HFFc6 (cell line): ENCODE measurements at regions not wholly inside any gene's neighbourhood (a gene's known extent, or its start where the extent isn't known, plus 50 kb on each side); places are given as distances from the start of the nearest gene placed in this dataset.

Experiments
- DNase-seq: peaks from one replicate; pipeline ENCODE4 v3.0.0-alpha.2; 2018
- H3K27ac Mint-ChIP-seq: 2 replicates; pipeline ENCODE4 v1.8.0; 2020; ENCODE audit warnings: mild to moderate bottlenecking, mixed read lengths
- H3K27me3 Mint-ChIP-seq: 2 replicates; pipeline ENCODE4 v1.8.0; 2021; ENCODE audit warnings: mild to moderate bottlenecking, moderate library complexity, mixed read lengths; ENCODE audit not compliant: insufficient read depth
- H3K36me3 Mint-ChIP-seq: 2 replicates; pipeline ENCODE4 v1.8.0; 2021; ENCODE audit warnings: low read depth, mixed read lengths
- H3K4me1 Mint-ChIP-seq: 2 replicates; pipeline ENCODE4 v1.8.0; 2020; ENCODE audit warnings: low read depth, mixed read lengths
- H3K4me3 Mint-ChIP-seq: 2 replicates; pipeline ENCODE4 v1.8.0; 2020; ENCODE audit warnings: mild to moderate bottlenecking, moderate library complexity, mixed read lengths
- H3K9me3 Mint-ChIP-seq: 2 replicates; pipeline ENCODE4 v1.8.0; 2020; ENCODE audit warnings: mild to moderate bottlenecking, mixed read lengths
- TF ChIP-seq, protein P1 (sequence below): fragments of 200-600 bp; sonication (generic); IDR thresholded peaks from 2 replicates; pipeline ENCODE4 v1.5.0; 2021; ENCODE audit warnings: antibody characterized with exemption, mild to moderate bottlenecking

DNA sequence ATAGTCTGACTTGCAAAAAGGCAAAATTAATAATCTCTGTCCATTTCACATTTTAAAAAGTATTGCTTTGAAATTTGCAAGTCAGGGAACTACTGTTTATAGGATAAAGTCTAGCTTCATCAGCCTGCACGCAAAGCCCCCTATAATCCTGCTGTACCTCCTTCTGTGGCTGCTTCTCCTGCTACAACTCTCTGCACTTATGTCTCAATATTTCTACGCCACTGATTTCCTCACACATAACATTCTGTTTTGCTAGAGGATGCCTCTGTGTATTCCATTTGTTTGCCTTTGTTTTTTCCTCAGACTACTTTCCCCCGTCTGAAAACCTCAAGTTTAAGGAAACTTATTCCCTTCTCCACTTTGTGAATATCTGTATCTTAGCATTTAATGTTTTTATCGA, 389.9 kb downstream of the RFC3 start:
- Mint-ChIP-seq H3K4me3 (peak overlapping the region; percentile 38), H3K36me3 (no peaks in the 10 kb centered on the region), H3K9me3 (no peaks in the 10 kb centered on the region), H3K4me1 (peaks cover 42% of the 10 kb centered on the region), H3K27me3 (no peaks in the 10 kb centered on the region), H3K27ac (peak overlapping the region; percentile 77)
- DNase-seq: no peak
- TF ChIP-seq, protein P1, sequence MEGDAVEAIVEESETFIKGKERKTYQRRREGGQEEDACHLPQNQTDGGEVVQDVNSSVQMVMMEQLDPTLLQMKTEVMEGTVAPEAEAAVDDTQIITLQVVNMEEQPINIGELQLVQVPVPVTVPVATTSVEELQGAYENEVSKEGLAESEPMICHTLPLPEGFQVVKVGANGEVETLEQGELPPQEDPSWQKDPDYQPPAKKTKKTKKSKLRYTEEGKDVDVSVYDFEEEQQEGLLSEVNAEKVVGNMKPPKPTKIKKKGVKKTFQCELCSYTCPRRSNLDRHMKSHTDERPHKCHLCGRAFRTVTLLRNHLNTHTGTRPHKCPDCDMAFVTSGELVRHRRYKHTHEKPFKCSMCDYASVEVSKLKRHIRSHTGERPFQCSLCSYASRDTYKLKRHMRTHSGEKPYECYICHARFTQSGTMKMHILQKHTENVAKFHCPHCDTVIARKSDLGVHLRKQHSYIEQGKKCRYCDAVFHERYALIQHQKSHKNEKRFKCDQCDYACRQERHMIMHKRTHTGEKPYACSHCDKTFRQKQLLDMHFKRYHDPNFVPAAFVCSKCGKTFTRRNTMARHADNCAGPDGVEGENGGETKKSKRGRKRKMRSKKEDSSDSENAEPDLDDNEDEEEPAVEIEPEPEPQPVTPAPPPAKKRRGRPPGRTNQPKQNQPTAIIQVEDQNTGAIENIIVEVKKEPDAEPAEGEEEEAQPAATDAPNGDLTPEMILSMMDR: no peak

DNA sequence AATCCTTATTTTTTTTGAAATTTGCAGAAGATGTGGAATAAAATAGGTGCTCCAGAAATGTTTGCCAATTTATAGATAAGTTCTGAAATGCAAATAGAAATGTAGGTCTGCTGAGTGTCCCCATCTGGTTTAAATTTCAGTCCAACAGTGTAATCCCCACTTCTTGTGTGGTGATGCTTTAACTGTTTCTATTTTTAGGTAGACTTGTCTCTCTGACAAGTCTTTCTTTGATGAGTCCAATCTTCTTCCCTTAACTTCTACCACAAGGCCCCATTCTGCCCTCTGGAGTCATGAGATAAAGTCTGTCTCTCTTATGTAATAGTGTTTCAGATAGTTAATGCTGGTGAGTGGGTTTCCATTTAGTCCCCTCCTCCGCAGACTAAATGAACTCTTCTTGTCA, 390.4 kb downstream of the RFC3 start:
- Mint-ChIP-seq H3K36me3 (no peaks in the 10 kb centered on the region), H3K9me3 (no peaks in the 10 kb centered on the region), H3K4me3 (peak overlapping the region; percentile 38), H3K27ac (peak overlapping the region; percentile 77), H3K27me3 (no peaks in the 10 kb centered on the region), H3K4me1 (peaks cover 38% of the 10 kb centered on the region)
- TF ChIP-seq, protein P1: no peak
- peak; percentile 43 for DNase-seq

DNA sequence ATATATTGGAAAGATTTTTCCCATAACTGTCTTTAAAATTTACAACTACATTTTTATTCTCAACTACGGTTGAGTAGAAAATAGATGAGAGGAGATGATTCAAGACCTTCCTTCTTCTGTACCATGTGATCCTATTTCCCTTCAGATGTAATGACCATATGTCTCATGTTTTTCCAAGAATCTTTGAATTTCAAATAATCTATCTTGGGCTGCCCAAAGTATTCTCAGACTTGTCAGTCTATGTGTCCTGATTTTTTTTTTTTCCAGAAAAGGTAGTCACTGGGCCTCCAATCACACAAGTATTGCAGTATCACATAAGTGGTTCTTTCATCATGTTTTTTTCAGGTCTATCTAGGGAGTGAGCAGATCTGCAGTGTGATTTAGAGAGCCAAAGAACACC, 392.4 kb downstream of the RFC3 start:
- H3K27me3 Mint-ChIP-seq: no peaks in the 10 kb centered on the region
- no peaks in the 10 kb centered on the region for H3K36me3 Mint-ChIP-seq
- no peak overlapping the region for H3K4me3 Mint-ChIP-seq
- TF ChIP-seq, protein P1: no peak
- H3K27ac Mint-ChIP-seq: no peak overlapping the region
- H3K4me1 Mint-ChIP-seq: peaks cover 38% of the 10 kb centered on the region
- no peaks in the 10 kb centered on the region for H3K9me3 Mint-ChIP-seq
- no peak for DNase-seq

DNA sequence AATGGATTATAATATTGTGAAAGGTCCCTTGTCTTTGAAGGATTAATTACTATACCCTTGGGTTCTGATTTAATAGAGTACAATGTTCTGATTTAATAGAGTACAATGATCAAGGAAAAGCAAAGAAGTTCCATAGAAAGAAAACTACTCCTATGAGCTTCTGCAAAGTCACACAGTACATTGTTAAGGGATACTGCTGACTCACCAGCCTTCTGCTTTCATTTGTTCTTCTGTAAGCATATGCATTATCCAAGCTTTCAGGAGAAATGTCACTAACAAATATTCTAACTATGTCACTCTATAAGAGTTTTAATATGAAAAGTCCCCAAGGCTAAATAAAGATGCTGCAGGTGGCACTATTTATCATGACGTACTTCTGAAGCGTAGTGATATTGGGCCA, 396.7 kb downstream of the RFC3 start:
- Mint-ChIP-seq H3K36me3 (no peaks in the 10 kb centered on the region), H3K4me3 (no peak overlapping the region), H3K9me3 (no peaks in the 10 kb centered on the region), H3K27ac (no peak overlapping the region), H3K27me3 (0 out of 2 replicates have a peak, but pooled peaks cover 2% of the 10 kb centered on the region), H3K4me1 (peaks cover 4% of the 10 kb centered on the region)
- TF ChIP-seq, protein P1: no peak
- no peak for DNase-seq

DNA sequence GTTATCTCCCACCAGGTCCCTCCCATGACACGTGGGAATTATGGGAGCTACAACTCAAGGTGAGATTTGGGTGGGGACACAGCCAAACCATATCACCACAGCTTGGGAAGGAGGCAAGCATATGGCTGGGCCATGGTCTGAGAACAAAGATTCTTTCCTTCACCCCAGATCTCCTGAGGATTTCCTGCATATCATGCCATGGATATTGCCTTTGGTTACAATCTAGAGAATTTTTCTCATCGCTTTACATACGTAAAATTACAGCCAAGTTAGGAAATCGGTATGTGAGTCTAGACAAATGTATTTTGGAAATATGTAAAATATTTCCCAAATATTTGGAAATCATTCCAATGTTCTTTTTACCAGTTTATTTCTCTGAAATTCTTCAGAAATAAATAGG, 398.3 kb downstream of the RFC3 start:
- Mint-ChIP-seq H3K27ac (no peak overlapping the region), H3K27me3 (0 out of 2 replicates have a peak, but pooled peaks cover 2% of the 10 kb centered on the region)

More for the DNA sequence above, 398.3 kb downstream of the RFC3 start:
- H3K36me3 Mint-ChIP-seq: no peaks in the 10 kb centered on the region
- no peak overlapping the region for H3K4me3 Mint-ChIP-seq
- H3K9me3 Mint-ChIP-seq: no peaks in the 10 kb centered on the region
- no peaks in the 10 kb centered on the region for H3K4me1 Mint-ChIP-seq
- TF ChIP-seq, protein P1: no peak
- DNase-seq: no peak
